DMS 273 (cell line): ENCODE measurements at regions not wholly inside any gene's neighbourhood (a gene's known extent, or its start where the extent isn't known, plus 50 kb on each side); places are given as distances from the start of the nearest gene placed in this dataset.
"Not testable (repeated sequence)": the region's sequence is repeated elsewhere in the genome, so short reads cannot be mapped to it uniquely, and the experiment has no call there.

ENCODE experiments used
- DNase-seq: peaks from one replicate; lab custom pipeline; 2025; ENCODE audit not compliant: unreplicated experiment; lab: John Stamatoyannopoulos, UW

GRCh38 chr4:129972257-129972656, 876.3 kb downstream of the C4orf33 start:
- DNase-seq: no peak

- no peak for DNase-seq
These were observed 878.8 kb downstream of the C4orf33 start for GRCh38 chr4:129974730-129975129.

GRCh38 chr4:129978315-129978714, 882.4 kb downstream of the C4orf33 start:
- no peak for DNase-seq

GRCh38 chr4:129988957-129989356, 893.0 kb downstream of the C4orf33 start:
- DNase-seq: no peak

- DNase-seq: no peak
These were observed 898.8 kb downstream of the C4orf33 start for GRCh38 chr4:129994715-129995114.

- no peak for DNase-seq
These were observed 902.6 kb downstream of the C4orf33 start for GRCh38 chr4:129998436-129999150.

GRCh38 chr4:129999156-129999555, 903.2 kb downstream of the C4orf33 start:
- no peak for DNase-seq

- DNase-seq: no peak
These were observed 912.5 kb downstream of the C4orf33 start for GRCh38 chr4:130008461-130008860.

- DNase-seq: not testable (repeated sequence)
These were observed 916.9 kb downstream of the C4orf33 start for GRCh38 chr4:130012806-130013205.

- DNase-seq: no peak
These were observed 925.8 kb downstream of the C4orf33 start for GRCh38 chr4:130021706-130022105.

- DNase-seq: no peak
These were observed 927.1 kb downstream of the C4orf33 start for GRCh38 chr4:130023088-130023487.

GRCh38 chr4:130025701-130026100, 929.7 kb downstream of the C4orf33 start:
- no peak for DNase-seq

GRCh38 chr4:130026185-130026584, 930.2 kb downstream of the C4orf33 start:
- no peak for DNase-seq

GRCh38 chr4:130027973-130028372, 932.0 kb downstream of the C4orf33 start:
- DNase-seq: no peak

GRCh38 chr4:130028552-130028951, 932.6 kb downstream of the C4orf33 start:
- DNase-seq: no peak

- no peak for DNase-seq
These were observed 933.5 kb downstream of the C4orf33 start for GRCh38 chr4:130029442-130029841.

- DNase-seq: no peak
These were observed 935.9 kb downstream of the C4orf33 start for GRCh38 chr4:130031858-130032257.

- DNase-seq: not testable (repeated sequence)
These were observed 937.7 kb downstream of the C4orf33 start for GRCh38 chr4:130033657-130034056.

- no peak for DNase-seq
These were observed 938.9 kb downstream of the C4orf33 start for GRCh38 chr4:130034876-130035275.

- no peak for DNase-seq
These were observed 939.4 kb downstream of the C4orf33 start for GRCh38 chr4:130035391-130035790.

GRCh38 chr4:130037866-130038265, 941.9 kb downstream of the C4orf33 start:
- DNase-seq: not testable (repeated sequence)

- DNase-seq: not testable (repeated sequence)
These were observed 942.6 kb downstream of the C4orf33 start for GRCh38 chr4:130038540-130038939.

- DNase-seq: no peak
These were observed 947.8 kb downstream of the C4orf33 start for GRCh38 chr4:130043732-130044160.
